ENCODE measurements at regions not wholly inside any gene's neighbourhood (a gene's known extent, or its start where the extent isn't known, plus 50 kb on each side); places are given as distances from the start of the nearest gene placed in this dataset.

DNA sequence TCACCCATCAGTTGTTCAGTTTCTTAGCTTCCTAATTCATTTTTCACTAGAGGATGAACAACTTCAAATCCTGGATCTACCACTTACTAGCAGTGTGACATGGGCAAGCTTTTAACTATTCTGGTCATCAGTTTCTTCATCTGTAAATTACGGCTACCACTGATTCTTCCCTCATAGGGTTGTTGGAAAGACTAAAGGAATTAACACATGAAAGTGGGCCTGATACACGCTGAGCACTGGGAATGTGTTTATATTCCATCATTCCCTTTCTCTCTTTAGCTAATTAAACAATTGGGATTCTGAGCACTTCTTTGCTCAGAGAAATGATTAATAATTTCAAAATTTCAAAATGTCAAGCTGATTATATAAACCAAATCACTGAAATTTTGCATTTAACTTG is 862.3 kb upstream of the GCFC2 start:
- DNase-seq, result no peak

DNA sequence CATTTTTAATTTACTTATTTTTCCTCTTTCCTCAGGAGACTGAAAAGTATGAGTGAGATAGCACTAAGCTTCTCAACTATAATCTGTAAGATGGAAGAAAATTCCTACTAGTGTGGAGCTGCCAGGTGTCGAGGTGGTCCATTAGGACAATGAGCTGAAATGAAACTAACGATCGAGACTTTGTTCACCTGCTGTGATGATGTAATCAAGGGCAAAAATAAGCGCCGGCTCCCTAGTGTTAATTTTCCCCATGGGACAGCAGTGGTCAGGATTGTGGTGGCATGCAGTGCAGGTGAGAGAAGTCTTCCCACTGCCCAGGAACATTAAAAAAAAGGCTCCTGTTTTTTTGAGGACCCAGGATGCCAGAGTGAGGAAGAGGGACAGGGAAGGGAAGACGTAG is 859.1 kb upstream of the GCFC2 start:
- DNase-seq, result no peak

DNA sequence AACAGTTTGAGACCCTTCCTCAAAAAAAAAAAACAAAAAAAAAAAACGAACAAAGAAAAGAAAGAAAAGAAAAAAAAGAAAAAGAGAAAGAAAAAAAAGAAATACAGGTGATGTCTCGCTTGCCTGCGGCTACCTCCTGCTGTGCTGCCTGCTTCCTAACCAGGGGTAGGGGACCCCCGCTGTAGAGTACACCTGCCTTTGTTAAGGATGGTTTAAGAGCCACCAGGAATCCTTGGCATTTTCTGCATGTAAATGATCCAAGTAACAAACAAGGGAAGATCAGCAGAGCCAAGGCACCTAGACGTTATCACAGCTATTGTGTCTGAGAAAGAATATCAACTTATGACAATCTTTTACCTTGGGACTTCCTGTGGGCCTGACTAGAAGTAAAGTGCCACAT is 856.8 kb upstream of the GCFC2 start:
- DNase-seq, result no peak

DNA sequence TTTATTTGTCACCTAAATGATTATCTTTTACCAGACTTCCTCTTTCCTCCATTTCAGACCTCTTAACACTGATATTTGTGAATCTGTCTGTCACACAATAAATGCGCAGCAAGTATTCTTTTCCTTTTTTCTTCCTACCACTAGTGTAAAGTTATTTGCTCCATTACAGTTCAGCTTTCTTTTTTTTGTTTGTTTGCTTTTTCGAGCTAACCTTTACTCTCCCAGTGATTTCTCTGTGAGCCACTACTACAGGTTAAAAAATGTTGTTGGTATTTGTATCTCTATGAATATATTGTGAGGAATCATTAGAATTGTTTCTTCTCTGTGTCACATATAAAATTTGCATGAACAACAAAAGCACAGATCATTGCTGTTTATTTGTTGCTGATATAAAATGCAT is 854.0 kb upstream of the GCFC2 start:
- DNase-seq, result no peak

DNA sequence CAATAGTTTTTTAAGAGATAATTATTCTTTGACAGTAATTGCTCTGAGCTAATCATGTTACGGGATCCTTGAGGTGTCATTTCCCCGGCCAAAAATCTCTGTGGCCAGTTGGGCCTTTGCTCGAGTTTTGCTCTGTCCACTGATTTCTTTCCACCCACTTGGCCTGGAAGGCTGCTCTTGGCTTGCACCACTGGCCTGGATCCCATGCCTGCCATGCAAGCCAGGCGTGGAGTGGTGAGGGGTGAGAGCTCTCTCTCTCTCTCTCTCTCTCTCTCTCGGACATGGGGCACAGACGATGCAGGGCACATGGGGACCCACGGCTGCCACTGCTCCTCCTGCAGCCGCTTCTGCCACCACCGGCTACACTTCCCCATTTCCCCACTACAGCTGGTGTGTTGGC is 853.0 kb upstream of the GCFC2 start:
- DNase-seq, result no peak

DNA sequence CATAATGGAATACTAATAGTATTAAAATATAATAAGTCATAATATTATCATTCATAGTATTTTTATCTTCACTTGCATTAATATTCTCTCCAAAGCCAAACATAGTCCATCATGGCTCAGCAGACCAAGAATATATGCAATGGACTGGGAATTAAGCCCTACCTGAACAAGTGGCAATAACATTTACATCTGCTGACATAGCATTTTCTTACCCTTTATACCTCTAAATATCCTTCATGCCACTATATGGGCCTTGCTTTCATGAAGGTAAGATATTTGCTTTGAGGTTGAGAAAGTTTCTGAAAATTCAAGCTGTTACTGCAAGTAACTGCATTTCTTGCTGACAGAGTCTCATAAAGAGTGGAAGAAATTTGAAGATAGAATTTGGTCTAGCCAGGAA is 847.4 kb upstream of the GCFC2 start:
- no peak for DNase-seq

DNA sequence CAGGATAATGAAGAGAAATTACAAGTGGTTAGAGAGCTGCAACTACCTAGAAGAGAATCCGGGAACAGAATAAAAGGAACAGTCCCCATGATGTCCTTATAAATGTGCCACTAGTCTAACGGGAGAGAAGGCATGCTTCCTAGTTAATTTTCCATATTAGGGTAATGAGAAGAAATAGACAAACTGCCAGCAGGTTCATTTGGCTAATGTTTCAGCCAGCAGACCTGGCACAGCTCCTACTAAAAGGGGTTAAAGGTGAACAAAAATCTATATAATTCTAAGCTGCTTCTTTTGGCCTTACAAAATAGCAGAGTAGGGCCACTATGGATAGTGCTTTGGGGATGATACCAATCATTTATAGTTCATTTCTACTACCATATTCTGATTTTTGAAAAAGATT is 845.3 kb upstream of the GCFC2 start:
- DNase-seq, result no peak

DNA sequence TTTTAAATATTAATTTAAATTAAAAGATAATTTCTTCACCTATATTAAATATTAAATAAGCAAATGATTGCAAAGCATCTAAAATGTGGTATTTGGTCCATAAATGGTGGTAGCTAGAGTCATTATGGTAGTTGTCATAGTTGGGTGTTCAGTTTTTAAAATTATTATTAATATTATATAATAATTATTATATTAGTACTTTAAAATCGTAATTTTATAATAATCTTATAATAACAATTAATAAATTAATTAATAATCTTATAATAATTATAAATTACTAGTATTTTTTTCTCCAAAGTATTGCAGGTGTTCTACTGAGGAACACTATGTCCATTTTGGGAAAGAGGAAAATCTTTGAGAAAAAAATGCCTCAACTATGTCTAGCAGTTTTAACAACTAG is 835.5 kb upstream of the GCFC2 start:
- DNase-seq, result no peak

DNA sequence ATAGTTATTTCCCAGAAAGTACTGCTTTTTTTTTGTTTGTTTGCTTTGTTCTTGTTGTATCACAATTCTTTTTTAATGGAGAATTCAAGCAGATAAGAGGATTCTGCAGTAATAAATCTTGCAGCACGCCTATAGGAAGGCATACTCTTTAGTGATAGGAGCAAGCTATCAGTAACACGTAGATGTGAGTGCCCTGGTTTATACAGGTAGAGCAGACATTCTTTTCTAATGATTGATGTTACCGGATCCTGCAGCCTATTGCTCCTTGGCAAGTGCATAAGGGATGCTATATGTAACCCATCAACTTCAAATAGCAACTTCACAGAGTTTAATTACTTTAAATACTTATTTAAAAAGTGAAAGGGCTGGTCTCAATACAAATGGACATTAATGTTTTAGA is 834.2 kb upstream of the GCFC2 start:
- DNase-seq, result no peak

DNA sequence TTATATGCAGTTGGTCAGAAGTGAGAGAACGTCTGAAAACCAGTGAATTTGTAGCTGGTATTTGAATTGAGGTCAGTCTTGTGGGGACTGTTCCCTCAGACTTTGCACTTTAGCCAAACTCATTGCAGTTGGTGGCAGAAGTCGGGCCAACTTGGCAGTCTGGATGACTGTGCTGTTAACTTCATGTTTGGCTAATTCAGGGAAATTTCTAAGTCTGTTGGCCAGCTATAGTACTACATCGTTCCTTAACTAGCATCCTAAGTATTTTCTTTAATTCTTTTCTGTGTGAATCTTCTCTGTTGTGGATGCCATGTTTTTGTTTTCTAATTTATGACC is 806.8 kb upstream of the GCFC2 start:
- no peak for DNase-seq

DNA sequence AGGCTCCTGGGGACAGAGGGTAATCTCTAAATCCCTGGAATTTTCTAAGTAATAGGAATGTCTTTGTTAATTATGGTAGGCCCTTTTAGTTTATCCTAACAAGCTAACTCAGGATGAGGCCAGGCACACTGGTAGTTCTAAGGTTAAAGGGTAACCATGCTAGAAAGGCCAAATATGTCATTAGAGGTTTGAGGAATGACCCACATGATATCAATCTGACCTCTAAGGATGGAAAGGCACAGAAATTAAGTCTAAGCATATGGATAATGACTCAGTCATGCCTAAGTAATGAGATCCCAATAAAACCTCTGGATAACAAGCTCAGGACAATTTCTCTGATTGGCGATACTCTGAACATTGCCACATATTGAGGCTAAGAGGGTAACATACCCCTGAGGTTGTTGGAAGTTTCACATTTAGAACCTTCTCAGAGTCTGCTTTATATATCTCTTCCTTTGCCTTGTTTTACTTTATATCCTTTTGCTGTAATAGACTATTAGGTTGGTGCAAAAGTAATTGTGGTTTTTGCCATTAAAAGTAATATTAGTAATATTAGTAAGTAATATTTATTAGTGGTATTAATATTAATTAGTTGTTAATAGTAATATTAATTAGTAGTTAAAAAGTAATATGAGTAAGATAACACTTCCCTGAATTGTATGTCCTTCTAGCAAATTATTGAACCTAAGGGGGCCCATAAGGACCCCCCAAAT is 806.3 kb upstream of the GCFC2 start:
- no peak for DNase-seq

DNA sequence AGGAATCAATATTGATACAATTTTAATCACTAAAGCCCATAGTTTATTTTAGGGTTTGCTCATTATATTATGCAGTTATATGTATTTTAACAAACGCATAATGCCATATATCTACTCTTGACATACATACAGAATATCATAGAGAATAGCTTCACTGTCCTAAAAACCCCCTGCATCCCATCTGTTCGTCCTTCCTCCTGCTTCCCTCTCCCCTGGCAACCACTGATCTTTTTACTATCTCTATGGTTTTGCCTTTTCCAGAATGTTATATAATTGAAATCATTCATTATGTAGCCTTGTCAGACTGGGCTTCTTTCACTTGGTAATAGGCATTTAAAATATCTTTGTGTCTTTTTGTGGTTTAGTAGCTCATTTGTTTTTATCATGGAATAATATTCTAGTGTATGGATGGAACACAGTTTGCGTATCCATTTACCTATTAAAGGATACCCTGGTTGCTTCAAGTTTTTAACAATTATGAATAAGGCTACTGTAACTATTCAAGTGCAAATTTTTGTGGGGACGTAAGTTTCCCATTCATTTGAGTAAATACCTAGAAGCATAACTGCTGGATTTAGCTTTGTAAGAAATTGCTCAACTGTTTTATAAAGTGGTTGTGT is 801.6 kb upstream of the GCFC2 start:
- no peak for DNase-seq

DNA sequence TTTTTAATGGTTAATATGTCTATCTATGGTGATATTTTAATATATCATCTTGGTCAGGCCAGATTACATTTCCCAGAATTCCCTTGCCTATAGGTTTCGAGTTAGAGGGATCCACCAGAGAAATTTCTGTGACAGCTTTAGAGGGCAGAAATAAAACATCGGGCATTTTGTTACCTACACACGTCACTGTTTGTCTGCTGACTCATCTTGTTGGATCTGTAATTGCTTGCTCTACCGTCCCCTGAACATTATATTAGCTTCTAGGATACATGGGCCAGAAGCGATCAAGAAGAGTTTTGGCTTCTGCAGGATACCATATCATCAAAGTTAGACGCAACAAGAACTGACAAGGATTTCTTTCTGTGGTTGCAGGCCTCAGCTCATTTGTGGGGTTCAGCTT is 795.8 kb upstream of the GCFC2 start:
- DNase-seq, result no peak

DNA sequence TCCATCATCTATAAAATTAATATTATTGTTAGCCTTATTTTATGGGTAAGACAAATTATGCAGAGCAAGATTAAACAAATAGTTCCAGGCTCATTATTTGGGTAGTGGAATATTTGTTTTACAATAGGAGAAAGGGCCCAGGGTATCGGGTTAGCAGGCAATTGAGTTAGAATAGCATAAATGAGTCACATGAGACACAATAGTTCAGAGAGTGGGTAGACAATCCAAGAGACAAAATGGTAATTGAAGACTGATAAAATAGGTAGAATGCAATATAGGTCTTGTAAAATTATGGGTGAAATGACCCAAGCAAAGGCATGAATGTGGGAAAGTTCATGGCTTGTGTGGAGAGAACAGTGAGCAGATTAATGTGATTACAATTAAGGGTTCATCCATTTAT is 790.9 kb upstream of the GCFC2 start:
- no peak for DNase-seq

DNA sequence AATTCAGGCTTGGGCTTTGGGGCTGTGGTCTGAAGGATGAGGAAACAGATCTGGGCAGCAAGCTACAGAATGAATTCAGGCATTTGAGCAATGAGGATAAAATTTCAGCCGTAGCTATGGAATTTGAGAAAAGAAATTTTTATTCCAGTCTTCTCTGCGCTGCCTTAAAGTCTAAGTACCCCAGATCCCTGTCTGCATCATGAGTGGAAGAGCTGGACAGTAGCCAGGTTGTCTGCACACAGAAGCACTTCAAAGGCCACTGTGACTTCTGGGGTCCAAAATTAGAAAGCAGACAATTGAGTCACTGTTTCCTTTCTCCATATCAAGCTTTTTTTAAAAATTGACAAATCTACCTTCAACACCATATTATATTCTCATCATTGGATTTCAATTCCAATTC is 787.6 kb upstream of the GCFC2 start:
- no peak for DNase-seq

DNA sequence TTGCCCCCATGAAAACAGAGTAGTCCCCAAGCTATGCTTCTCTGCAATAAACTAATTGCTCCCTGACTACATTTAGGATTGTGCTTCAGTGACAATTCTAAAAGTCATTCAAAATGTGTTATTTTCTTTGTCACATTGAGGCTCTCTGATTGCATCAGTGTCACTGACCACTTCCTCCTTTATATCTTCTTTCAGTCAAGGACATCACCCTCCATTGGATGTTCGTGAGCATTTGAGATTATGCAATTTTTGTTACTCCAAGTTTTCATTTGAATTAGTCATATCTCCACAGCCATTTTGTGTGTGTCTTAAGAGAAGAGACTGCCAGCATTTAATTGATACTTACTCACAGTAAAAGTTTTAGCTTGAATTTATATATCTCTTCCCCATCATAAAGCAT is 780.8 kb upstream of the GCFC2 start:
- DNase-seq, result no peak

DNA sequence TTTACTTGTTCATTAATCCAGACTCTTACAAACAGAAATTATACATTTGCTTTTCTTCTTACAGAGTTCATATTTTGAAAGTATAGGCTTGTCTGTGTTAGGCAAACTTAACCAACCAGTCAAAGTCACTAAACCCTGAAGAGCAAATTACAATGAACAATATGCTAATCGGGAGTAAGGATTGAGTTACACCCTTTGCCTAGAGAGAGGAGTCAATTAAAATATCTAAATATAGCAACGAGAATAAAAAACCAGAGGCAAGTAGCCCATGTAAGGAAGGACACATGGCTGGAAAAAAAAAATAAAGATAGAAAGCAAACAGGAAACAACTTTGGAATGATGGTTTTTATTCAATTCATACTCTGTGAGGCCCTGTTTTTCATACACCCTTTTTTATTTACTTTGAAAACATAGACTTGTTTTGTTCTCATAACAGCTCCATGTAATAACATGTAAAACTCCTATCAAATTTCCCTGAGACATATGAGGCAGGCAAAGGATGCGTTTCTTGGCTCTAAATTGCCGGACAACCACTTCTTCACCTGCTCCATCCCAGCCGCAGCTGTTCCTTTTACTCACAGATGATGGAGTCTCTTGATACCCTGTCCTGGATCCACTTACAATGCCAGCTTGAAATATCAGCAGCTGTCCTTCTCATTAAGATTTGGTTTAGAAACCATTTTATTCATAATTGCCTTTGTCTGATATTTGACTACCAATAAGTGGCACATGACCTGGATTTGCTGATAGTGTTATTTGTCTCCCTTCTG is 767.7 kb upstream of the GCFC2 start:
- DNase-seq, result no peak

DNA sequence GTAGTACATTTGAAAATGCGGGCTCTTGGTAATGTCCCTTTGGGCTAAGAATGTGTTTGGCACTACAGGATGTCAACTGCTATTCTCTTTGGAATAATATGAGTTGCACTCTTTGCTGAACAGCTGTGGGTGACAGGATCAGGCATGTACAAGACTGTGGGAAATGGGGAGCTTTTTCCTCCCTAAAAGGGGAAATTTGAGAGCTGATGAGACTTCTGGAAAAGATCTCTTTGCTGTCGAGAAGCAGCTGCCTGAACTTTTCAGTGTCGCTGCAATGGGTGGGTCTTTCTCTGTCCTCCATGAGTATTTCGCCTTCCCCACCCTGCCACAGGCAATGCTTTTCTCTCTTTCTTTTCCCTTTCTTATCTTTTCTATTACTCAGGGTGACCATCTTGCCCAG is 762.2 kb upstream of the GCFC2 start:
- no peak for DNase-seq

DNA sequence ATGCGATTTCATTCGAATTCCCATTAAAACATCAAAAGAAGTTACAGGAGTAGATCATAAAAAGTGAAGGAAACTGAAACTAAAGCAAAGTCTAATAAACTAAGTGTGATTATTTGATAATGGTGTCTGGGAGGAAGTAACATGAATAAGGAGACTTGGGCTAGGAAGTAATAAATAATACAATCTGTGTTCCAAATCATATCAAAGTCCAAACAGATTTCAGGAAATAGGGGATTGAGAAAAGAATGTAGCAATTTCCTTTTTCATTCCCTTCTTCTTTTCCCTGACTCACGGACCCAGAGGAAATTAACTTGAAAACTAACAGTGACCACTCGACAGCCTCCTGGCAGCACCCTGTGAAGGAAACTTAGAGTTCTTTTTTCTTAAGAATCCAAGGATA is 758.4 kb upstream of the GCFC2 start:
- no peak for DNase-seq

DNA sequence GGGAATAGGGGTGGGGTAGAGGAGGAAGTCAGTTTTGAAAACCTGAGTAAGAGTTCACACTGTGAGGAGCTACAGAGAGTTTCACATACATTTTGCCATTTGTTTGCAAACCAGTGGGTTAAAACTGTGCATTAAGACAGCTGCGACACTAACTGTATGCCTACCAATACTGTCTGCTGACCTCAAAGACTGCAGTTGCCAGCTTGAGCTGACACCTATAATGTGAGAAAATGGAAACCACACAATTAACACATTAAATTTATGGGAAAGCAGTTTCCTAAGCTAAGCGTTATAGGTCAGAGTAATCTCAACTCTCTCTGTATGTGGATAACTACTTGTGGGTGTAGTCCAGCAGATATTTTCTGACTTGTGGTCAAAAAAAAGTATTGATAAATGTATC is 756.6 kb upstream of the GCFC2 start:
- no peak for DNase-seq

DNA sequence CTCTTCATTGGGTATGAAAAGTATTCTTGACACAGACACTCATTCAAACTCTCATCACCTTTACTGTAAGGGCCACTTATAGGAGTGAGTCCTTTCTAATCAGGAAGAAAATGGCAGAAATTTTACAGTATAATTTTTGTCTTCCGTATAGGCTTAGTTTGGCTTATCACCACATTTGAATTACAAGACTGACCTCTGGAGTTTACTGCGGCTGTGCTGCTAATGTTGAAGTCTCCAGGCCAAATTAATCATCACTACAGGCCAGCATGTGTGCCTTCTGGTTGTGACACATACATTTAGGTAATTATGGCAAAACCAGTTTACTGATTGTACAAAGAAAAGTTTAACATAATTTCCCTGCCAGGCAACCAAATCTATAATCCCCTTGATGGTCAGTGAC is 753.6 kb upstream of the GCFC2 start:
- no peak for DNase-seq

DNA sequence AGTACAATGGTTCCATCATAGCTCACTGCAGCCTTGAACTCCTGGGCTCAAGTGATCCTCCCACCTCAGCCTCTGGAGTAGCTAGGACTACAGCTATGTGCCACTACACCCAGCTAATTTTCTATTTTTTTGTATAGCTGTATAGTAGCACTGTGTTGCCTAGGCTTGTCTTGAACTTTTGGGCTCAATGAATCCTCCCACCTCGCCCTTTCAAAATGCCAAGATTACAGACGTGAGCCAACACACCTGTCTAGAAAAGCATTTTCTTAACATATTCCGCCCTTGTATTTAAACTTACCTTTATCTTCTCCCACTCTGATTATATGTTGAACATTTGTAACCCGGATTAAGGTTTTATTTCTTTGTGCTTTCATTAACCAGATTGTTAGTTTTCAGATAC is 750.7 kb upstream of the GCFC2 start:
- DNase-seq, result no peak

DNA sequence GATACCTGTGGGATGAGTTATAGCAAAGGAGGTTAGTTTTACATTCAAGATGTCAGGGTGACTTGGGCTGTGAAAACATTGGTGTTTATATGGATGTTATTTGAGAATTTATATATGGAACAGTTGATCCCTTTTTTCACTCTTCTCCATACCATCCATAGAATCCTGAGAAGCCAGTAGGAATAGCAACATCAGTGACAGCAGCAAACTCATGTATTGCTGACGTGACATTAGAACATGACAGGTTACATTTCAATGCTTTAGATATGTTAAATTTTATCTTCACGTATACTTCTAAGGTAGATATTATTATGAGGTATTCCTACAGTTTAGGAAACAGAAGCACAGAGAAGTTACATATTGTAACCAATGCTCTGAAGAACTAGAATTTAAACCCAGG is 745.2 kb upstream of the GCFC2 start:
- no peak for DNase-seq

DNA sequence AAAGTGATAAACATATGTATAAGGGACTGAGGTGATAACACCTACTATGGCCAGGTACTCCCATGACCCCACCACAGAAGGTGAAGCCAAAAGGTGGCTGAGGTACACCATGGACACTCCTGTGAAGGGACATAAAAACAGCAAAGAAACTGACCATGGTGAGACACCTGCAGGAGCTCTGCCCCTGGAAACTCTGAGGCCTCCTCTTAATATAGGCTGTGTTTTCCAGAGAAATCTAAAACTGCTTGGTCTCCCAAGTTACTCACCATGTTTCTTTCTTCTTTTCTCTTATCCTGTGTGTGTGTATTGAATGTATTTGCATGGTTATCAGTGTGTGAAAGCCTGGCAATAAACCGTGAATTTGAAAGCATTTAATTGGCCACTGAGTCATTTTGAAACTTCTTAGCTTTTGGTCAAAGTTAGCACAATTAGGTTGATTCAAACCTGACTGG is 739.3 kb upstream of the GCFC2 start:
- no peak for DNase-seq

DNA sequence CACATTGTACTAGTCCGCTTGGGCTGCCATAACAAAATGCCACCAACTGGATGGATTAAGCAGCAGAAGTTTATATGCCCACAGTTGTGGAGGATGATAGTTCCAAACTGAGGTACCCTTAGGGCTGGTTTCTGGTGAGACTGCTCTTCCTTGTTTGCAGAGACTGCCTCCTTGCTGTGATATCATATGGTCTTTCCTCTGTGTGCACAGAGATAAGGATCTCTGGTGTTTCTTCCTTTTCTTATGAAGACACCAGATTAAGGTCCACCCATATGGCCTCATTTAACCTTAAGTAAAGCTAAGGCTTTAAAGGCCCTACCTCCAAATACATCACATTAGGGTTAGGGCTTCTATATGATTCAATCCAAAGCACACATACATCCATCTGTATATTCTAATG is 738.2 kb upstream of the GCFC2 start:
- no peak for DNase-seq
